ENCODE measurements at regions not wholly inside any gene's neighbourhood (a gene's known extent, or its start where the extent isn't known, plus 50 kb on each side); places are given as distances from the start of the nearest gene placed in this dataset.

DNA sequence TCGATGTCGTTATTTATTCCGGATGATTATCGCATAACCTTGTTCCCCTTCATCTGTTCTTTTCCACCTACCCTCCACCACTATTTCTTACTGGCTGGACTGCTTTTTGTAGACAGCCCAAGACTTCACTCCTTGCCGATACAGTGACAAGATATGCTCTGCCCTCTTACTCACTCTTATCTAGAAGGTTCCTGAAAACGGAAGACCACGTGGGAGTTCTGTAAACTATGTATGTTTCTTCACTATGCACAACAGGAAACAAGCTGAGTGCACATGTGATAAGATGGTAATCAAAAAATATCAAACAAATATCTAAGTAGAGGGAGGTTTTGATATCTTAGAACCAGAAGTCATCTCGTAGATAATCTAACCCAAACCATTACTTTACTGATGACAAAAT is 122.9 kb upstream of the ARHGAP20 start:
- TF ChIP-seq Cebpa-rat (IDR thresholded peaks at IDR 0.05): no peak
- Histone ChIP-seq H3K27ac (no peak overlapping the region), H4K20me1 (no peaks in the 10 kb centered on the region), H3K27me3 (no peaks in the 10 kb centered on the region), H3K4me2 (no peak overlapping the region), H3K4me1 (peaks cover 22% of the 10 kb centered on the region; the same call in 1 of the 2 replicates), H3K9me3 (0 out of 2 replicates have a peak, but pooled peaks cover 3% of the 10 kb centered on the region), H3K9ac (no peak overlapping the region), H3K4me3 (no peak overlapping the region), H3K36me3 (no peaks in the 10 kb centered on the region)

- Histone ChIP-seq H3K4me1 (peaks cover 21% of the 10 kb centered on the region; the same call in 1 of the 2 replicates), H4K20me1 (no peaks in the 10 kb centered on the region), H3K9ac (no peak overlapping the region), H3K27ac (no peak overlapping the region), H3K27me3 (no peaks in the 10 kb centered on the region), H3K4me2 (no peak overlapping the region), H3K9me3 (0 out of 2 replicates have a peak, but pooled peaks cover 3% of the 10 kb centered on the region), H3K4me3 (no peak overlapping the region), H3K36me3 (no peaks in the 10 kb centered on the region)
- TF ChIP-seq Cebpa-rat (IDR thresholded peaks at IDR 0.05): no peak
Observed at GRCh38 chr11:110833033-110833484, 120.8 kb upstream of the ARHGAP20 start.

DNA sequence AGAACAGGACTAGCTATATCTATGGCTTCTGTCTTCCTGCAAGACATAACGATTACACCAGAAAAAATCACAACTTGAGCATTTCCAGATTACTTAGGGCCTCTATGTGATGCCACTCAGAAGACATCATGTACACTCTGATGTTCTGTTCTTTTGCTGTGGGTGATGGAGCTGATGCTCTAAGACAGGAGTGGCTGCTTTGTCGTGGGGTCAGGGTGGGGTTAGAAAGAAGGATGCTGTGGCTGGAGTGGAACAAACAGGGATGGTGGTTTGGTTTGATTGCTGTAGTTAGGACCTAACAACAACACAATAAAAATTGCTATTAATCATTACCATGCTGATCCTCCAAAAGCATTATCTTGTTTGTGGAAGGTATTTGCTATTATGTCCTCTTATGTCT is 120.3 kb upstream of the ARHGAP20 start:
- TF ChIP-seq Cebpa-rat (IDR thresholded peaks at IDR 0.05): no peak
- no peak overlapping the region for H3K9ac ChIP-seq
- no peaks in the 10 kb centered on the region for H4K20me1 ChIP-seq
- no peak overlapping the region for H3K4me2 ChIP-seq
- H3K27me3 ChIP-seq: no peaks in the 10 kb centered on the region
- 0 out of 2 replicates have a peak, but pooled peaks cover 3% of the 10 kb centered on the region for H3K9me3 ChIP-seq
- no peak overlapping the region for H3K27ac ChIP-seq
- peaks cover 16% of the 10 kb centered on the region; the same call in 1 of the 2 replicates for H3K4me1 ChIP-seq
- H3K4me3 ChIP-seq: no peak overlapping the region
- no peaks in the 10 kb centered on the region for H3K36me3 ChIP-seq

DNA sequence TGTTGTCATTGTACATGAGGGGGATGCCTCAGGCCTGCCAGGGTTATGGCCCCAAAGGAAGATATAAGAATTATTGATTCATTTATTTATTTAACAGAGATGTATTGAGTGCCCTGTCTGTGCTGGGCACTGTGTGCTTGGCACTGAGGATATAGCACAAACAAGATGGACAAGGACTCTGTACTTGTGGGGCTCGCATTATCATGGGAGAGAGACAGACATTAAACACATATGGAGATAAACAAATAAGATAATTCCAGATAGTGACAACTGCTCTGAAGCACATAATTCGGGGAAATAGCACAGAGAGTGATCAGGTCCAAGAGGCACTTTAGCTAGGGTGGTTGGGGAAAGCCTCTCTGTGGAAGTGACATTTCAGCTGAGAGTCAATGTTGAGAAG is 119.8 kb upstream of the ARHGAP20 start:
- Histone ChIP-seq H3K36me3 (no peaks in the 10 kb centered on the region), H3K27ac (no peak overlapping the region), H3K9ac (no peak overlapping the region), H3K27me3 (no peaks in the 10 kb centered on the region), H4K20me1 (no peaks in the 10 kb centered on the region), H3K4me1 (peaks cover 11% of the 10 kb centered on the region; the same call in 1 of the 2 replicates), H3K9me3 (0 out of 2 replicates have a peak, but pooled peaks cover 3% of the 10 kb centered on the region), H3K4me2 (no peak overlapping the region), H3K4me3 (no peak overlapping the region)
- TF ChIP-seq Cebpa-rat (IDR thresholded peaks at IDR 0.05): no peak

DNA sequence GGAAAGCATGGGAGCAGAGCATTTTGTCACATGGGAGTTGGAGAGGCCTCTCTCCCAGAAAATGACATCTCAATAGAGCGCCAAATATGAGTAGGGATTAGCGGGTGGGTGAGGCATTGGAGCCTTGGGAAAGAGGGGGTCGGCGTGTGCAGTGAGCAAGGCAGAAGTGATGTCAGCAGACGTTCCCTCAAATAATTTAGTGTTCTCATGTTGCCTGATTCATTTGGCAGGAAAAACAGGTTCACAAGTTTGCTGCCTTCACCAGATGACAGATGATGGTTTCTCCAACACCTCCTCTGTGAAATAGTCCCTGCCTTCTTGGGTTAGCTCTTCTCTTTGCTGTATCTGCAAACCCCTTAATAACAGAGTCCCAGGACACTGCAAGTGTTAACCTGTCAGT is 118.5 kb upstream of the ARHGAP20 start:
- no peaks in the 10 kb centered on the region for H3K36me3 ChIP-seq
- H3K4me2 ChIP-seq: no peak overlapping the region
- H3K27ac ChIP-seq: no peak overlapping the region
- peaks cover 5% of the 10 kb centered on the region; the same call in 1 of the 2 replicates for H3K4me1 ChIP-seq
- H3K27me3 ChIP-seq: no peaks in the 10 kb centered on the region
- H4K20me1 ChIP-seq: no peaks in the 10 kb centered on the region
- H3K4me3 ChIP-seq: no peak overlapping the region
- 0 out of 2 replicates have a peak, but pooled peaks cover under 1% of the 10 kb centered on the region for H3K9me3 ChIP-seq
- H3K9ac ChIP-seq: no peak overlapping the region
- no peak for TF ChIP-seq Cebpa-rat (IDR thresholded peaks at IDR 0.05)

- Histone ChIP-seq H3K27me3 (no peaks in the 10 kb centered on the region), H3K4me2 (no peak overlapping the region), H3K9ac (no peak overlapping the region), H3K4me1 (peaks cover 5% of the 10 kb centered on the region; the same call in 1 of the 2 replicates), H3K4me3 (no peak overlapping the region), H3K36me3 (no peaks in the 10 kb centered on the region), H4K20me1 (no peaks in the 10 kb centered on the region), H3K9me3 (no peaks in the 10 kb centered on the region), H3K27ac (no peak overlapping the region)
- TF ChIP-seq Cebpa-rat (IDR thresholded peaks at IDR 0.05): no peak
Observed at GRCh38 chr11:110830344-110830743, 118.1 kb upstream of the ARHGAP20 start.

DNA sequence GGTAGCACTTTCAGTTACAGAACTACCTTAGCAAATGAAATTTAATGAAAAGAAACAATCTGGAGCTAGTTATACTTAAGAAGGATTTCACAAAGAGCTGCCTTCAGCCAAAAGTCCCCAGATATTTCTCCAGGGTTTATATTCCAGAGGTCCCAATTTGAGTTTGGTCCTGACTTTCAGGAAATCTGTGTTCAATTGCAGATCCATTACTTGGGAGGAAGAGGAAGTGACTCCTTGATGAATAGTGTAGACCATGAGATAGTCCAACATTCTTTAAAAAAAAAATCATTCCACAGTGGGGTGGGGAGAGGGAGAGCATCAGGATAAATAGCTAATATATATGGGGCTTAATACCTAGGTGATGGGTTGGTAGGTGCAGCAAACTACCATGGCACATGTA is 117.6 kb upstream of the ARHGAP20 start:
- TF ChIP-seq Cebpa-rat (IDR thresholded peaks at IDR 0.05): no peak

DNA sequence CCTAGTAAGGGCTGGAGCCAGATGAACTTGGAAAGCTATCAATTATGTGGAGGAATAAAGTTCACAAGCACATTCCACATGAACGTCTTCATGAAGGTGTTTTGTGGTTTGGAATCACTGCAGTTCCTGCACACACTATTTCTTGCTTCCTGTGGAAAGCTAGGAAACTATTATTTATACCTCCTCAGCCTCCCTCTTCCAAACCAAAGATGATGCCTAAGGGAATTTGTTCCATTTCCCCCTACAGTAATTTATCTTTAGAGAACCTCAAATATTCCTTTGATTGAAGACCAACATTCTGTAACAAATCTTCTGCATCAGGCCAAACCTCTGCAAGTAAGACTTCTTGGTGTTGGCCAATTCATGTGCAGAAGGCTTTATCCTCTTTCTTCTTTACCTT is 115.8 kb upstream of the ARHGAP20 start:
- no peaks in the 10 kb centered on the region for H3K27me3 ChIP-seq
- no peak for TF ChIP-seq Cebpa-rat (IDR thresholded peaks at IDR 0.05)

More for the DNA sequence above, 117.6 kb upstream of the ARHGAP20 start:
- Histone ChIP-seq H3K4me2 (no peak overlapping the region), H3K4me3 (no peak overlapping the region), H3K9me3 (no peaks in the 10 kb centered on the region), H3K9ac (no peak overlapping the region), H3K27me3 (no peaks in the 10 kb centered on the region), H4K20me1 (no peaks in the 10 kb centered on the region), H3K27ac (no peak overlapping the region), H3K36me3 (no peaks in the 10 kb centered on the region), H3K4me1 (peaks cover 1% of the 10 kb centered on the region; the same call in 1 of the 2 replicates)

DNA sequence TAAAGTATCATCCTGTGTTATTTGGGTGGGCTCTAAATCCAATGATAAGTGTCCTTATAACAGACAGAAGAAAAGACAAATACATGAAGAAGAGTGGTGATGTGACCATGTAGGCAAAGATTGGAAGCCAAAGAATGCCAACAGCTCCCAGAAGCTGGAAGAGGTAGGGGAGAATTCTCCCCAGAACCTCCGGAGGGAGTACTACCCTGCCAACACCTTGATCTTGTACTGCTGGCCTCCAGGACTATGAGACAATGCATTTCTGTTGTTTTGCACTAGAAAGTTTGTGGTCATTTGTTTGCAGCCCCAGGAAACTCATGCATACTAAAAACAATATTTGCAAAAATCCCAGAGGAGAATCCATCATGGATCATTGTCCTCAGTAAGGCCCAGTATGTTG is 115.0 kb upstream of the ARHGAP20 start:
- no peak overlapping the region for H3K4me2 ChIP-seq
- no peak for TF ChIP-seq Cebpa-rat (IDR thresholded peaks at IDR 0.05)

More for the DNA sequence above, 115.8 kb upstream of the ARHGAP20 start:
- Histone ChIP-seq H3K4me1 (no peaks in the 10 kb centered on the region), H3K27ac (no peak overlapping the region), H3K36me3 (no peaks in the 10 kb centered on the region), H3K4me2 (no peak overlapping the region), H3K9me3 (no peaks in the 10 kb centered on the region), H3K9ac (no peak overlapping the region), H3K4me3 (no peak overlapping the region), H4K20me1 (no peaks in the 10 kb centered on the region)

GRCh38 chr11:110824912-110825620 is 112.8 kb upstream of the ARHGAP20 start:
- no peak overlapping the region for H3K27ac ChIP-seq
- H3K9me3 ChIP-seq: no peaks in the 10 kb centered on the region
- H3K4me3 ChIP-seq: no peak overlapping the region
- H3K4me1 ChIP-seq: no peaks in the 10 kb centered on the region
- no peaks in the 10 kb centered on the region for H4K20me1 ChIP-seq
- no peak overlapping the region for H3K4me2 ChIP-seq
- no peaks in the 10 kb centered on the region for H3K36me3 ChIP-seq
- no peaks in the 10 kb centered on the region for H3K27me3 ChIP-seq
- H3K9ac ChIP-seq: no peak overlapping the region
- TF ChIP-seq Cebpa-rat (IDR thresholded peaks at IDR 0.05): no peak

More for the DNA sequence above, 115.0 kb upstream of the ARHGAP20 start:
- no peak overlapping the region for H3K27ac ChIP-seq
- H3K9ac ChIP-seq: no peak overlapping the region
- H3K36me3 ChIP-seq: no peaks in the 10 kb centered on the region
- H3K4me3 ChIP-seq: no peak overlapping the region
- no peaks in the 10 kb centered on the region for H3K27me3 ChIP-seq
- H3K9me3 ChIP-seq: no peaks in the 10 kb centered on the region
- no peaks in the 10 kb centered on the region for H4K20me1 ChIP-seq
- no peaks in the 10 kb centered on the region for H3K4me1 ChIP-seq
